ENCODE measurements at regions not wholly inside any gene's neighbourhood (a gene's known extent, or its start where the extent isn't known, plus 50 kb on each side); places are given as distances from the start of the nearest gene placed in this dataset.
A peak's percentile ranks its signal among the peaks of the same experiment; 100 is the strongest.
"Not testable (repeated sequence)": the region's sequence is repeated elsewhere in the genome, so short reads cannot be mapped to it uniquely, and the experiment has no call there.

DNA sequence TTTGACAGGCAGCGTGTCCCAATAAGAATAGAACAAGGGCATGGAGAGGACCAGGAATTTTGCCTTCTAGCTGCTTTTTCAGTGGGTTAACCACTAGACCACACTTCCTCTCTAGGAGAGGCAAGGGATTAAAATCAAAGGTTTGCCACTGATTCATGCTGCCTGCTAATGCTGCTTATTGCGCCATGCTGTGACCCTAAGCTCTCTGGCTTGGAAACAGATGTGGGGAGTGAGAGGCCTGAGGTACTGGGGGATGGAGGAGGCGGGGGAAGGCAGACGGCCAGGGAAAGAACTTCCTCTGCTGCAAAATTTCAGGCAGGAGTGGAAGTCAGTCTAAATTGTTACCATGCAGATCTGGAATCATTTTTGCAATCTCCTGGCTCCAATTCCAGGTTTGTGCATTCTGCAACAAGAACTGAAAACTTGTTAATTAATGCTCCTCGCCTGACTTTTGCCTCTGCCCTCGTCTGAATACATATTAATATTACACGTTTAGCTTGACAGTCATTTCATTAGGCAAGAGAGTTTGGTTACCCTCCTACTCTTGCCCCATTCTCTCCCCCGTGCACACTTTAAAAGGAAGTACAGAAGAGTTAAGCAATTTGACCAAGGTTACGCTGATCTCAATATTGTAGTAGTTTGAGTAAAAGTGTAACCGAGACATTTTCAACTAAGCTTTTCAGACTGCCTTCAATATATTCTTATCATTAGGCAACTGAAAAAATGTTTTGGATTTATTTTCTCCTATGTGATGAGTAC, 121.7 kb upstream of the SPRED1 start:
- Histone ChIP-seq H3K79me2 (ENCODE audit: control insufficient read depth, insufficient read depth, low read length) (no peaks in the 10 kb centered on the region), H3K56ac (ENCODE audit: low read length) (no peak overlapping the region), H4K5ac (ENCODE audit: low read length) (no peak overlapping the region), H2BK120ac (ENCODE audit: low read depth, low read length) (no peak overlapping the region), H3K4me2 (ENCODE audit: low read length) (no peak overlapping the region), H3K79me1 (ENCODE audit: low read length) (no peaks in the 10 kb centered on the region), H3K4me1 (ENCODE audit: control insufficient read depth, low read depth, low read length) (no peaks in the 10 kb centered on the region), H3K4ac (ENCODE audit: low read depth, low read length) (no peak overlapping the region), H3K27me3 (ENCODE audit: insufficient read depth, low read length, poor library complexity) (no peaks in the 10 kb centered on the region), H3K36me3 (ENCODE audit: control insufficient read depth, insufficient read depth, low read length) (no peaks in the 10 kb centered on the region), H2BK15ac (replicated peaks; ENCODE audit: low read depth) (no peak overlapping the region), H3K23ac (ENCODE audit: low read length) (no peak overlapping the region), H3K18ac (ENCODE audit: low read length) (no peak overlapping the region), H3K9ac (ENCODE audit: low read length) (no peak overlapping the region), H2AK5ac (ENCODE audit: low read length) (no peak overlapping the region), H4K8ac (ENCODE audit: low read depth, low read length) (no peak overlapping the region), H3K27ac (ENCODE audit: low read depth, low read length) (no peak overlapping the region), H3K4me3 (ENCODE audit: low read length) (no peak overlapping the region), H2BK5ac (ENCODE audit: low read length) (no peak overlapping the region)
- no CpG with 5 or more reads among the region's 10 CpGs for WGBS (ENCODE audit: extremely low coverage, insufficient coverage, low lambda C conversion rate)
- peak; percentile 47 for DNase-seq

DNA sequence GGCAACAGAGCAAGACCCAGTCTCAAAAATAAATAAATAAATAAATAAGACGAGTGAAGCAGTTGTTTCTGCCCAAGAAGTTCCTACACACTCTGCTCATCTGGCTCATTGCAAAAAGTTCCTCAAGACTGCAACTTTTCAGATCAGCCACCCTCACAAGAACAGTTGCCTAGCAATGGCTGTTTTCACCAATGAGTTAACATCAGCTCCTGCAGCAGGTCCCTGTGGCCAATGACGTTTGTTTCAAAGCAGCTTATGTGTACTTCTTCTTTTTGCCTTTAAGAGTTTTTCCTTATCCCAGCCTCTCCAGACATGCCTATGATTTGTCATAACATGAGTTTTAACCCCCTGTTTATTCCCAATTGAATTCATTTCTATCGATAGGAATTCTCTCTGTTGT, 118.4 kb upstream of the SPRED1 start:
- H3K4me2 ChIP-seq (ENCODE audit: low read length): no peak overlapping the region
- H3K27me3 ChIP-seq (ENCODE audit: insufficient read depth, low read length, poor library complexity): no peaks in the 10 kb centered on the region
- no peak overlapping the region for H4K5ac ChIP-seq (ENCODE audit: low read length)
- no peak overlapping the region for H2BK120ac ChIP-seq (ENCODE audit: low read depth, low read length)
- no peaks in the 10 kb centered on the region for H3K79me2 ChIP-seq (ENCODE audit: control insufficient read depth, insufficient read depth, low read length)
- no peak overlapping the region for H4K8ac ChIP-seq (ENCODE audit: low read depth, low read length)
- no peaks in the 10 kb centered on the region for H3K79me1 ChIP-seq (ENCODE audit: low read length)
- H3K4me3 ChIP-seq (ENCODE audit: low read length): no peak overlapping the region
- no peak for DNase-seq
- WGBS (ENCODE audit: extremely low coverage, insufficient coverage, low lambda C conversion rate): no CpG with 5 or more reads among the region's 3 CpGs
- no peak overlapping the region for H3K4ac ChIP-seq (ENCODE audit: low read depth, low read length)
- no peak overlapping the region for H3K27ac ChIP-seq (ENCODE audit: low read depth, low read length)
- H3K9ac ChIP-seq (ENCODE audit: low read length): no peak overlapping the region
- no peaks in the 10 kb centered on the region for H3K4me1 ChIP-seq (ENCODE audit: control insufficient read depth, low read depth, low read length)
- H3K18ac ChIP-seq (ENCODE audit: low read length): no peak overlapping the region
- no peaks in the 10 kb centered on the region for H3K36me3 ChIP-seq (ENCODE audit: control insufficient read depth, insufficient read depth, low read length)
- no peak overlapping the region for H2BK5ac ChIP-seq (ENCODE audit: low read length)
- no peak overlapping the region for H2AK5ac ChIP-seq (ENCODE audit: low read length)
- H2BK15ac ChIP-seq (replicated peaks; ENCODE audit: low read depth): no peak overlapping the region
- H3K23ac ChIP-seq (ENCODE audit: low read length): no peak overlapping the region
- no peak overlapping the region for H3K56ac ChIP-seq (ENCODE audit: low read length)

DNA sequence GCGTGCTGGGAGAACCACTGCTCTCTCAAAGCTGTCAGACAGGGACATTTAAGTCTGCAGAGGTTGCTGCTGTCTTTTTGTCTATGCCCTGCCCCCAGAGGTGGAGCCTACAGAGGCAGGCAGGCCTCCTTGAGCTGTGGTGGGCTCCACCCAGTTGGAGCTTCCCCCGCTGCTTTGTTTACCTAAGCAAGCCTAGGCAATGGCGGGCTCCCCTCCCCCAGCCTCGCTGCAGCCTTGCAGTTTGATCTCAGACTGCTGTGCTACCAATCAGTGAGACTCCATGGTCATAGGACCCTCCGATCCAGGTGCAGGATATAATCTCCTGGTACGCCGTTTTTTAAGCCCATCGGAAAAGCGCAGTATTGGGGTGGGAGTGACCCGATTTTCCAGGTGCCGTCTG, 110.4 kb upstream of the SPRED1 start:
- not testable (repeated sequence) for H3K23ac ChIP-seq (ENCODE audit: low read length); H2BK5ac ChIP-seq (ENCODE audit: low read length); H2BK15ac ChIP-seq (replicated peaks; ENCODE audit: low read depth); H3K79me2 ChIP-seq (ENCODE audit: control insufficient read depth, insufficient read depth, low read length); H2BK120ac ChIP-seq (ENCODE audit: low read depth, low read length); DNase-seq; H3K4me2 ChIP-seq (ENCODE audit: low read length); H3K36me3 ChIP-seq (ENCODE audit: control insufficient read depth, insufficient read depth, low read length); H3K27me3 ChIP-seq (ENCODE audit: insufficient read depth, low read length, poor library complexity); H3K56ac ChIP-seq (ENCODE audit: low read length); H3K27ac ChIP-seq (ENCODE audit: low read depth, low read length); H3K18ac ChIP-seq (ENCODE audit: low read length); H2AK5ac ChIP-seq (ENCODE audit: low read length); H3K4ac ChIP-seq (ENCODE audit: low read depth, low read length); H4K8ac ChIP-seq (ENCODE audit: low read depth, low read length); H3K4me1 ChIP-seq (ENCODE audit: control insufficient read depth, low read depth, low read length); H3K79me1 ChIP-seq (ENCODE audit: low read length); H3K4me3 ChIP-seq (ENCODE audit: low read length); H3K9ac ChIP-seq (ENCODE audit: low read length); H4K5ac ChIP-seq (ENCODE audit: low read length)
- WGBS (ENCODE audit: extremely low coverage, insufficient coverage, low lambda C conversion rate): no CpG with 5 or more reads among the region's 11 CpGs

DNA sequence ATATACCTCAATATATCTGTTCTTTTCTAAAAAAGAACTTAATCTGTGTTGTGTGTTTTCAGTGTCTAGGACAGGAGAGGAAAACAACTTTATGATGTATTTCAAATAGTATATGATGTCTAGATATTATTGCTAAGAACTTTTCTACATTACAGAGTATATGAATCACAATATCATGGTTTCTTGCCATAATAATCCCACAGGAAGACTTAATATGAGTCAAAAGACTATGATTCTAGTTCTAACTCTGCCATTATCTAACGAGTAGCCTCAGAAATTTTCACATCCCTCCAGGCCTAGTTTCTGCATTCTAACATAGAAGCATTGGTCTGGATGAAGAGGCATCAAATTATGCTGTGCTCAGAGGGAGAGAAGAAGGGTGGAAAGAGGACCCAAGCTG, 107.7 kb upstream of the SPRED1 start:
- no peak overlapping the region for H3K9ac ChIP-seq (ENCODE audit: low read length)
- no peaks in the 10 kb centered on the region for H3K27me3 ChIP-seq (ENCODE audit: insufficient read depth, low read length, poor library complexity)
- H3K79me1 ChIP-seq (ENCODE audit: low read length): no peaks in the 10 kb centered on the region
- H3K4me2 ChIP-seq (ENCODE audit: low read length): no peak overlapping the region
- no peak overlapping the region for H2BK120ac ChIP-seq (ENCODE audit: low read depth, low read length)
- H4K8ac ChIP-seq (ENCODE audit: low read depth, low read length): no peak overlapping the region
- H3K79me2 ChIP-seq (ENCODE audit: control insufficient read depth, insufficient read depth, low read length): no peaks in the 10 kb centered on the region
- no CpG with 5 or more reads among the region's 1 CpG for WGBS (ENCODE audit: extremely low coverage, insufficient coverage, low lambda C conversion rate)
- no peak overlapping the region for H3K56ac ChIP-seq (ENCODE audit: low read length)
- no peaks in the 10 kb centered on the region for H3K36me3 ChIP-seq (ENCODE audit: control insufficient read depth, insufficient read depth, low read length)
- no peak overlapping the region for H3K18ac ChIP-seq (ENCODE audit: low read length)
- H3K27ac ChIP-seq (ENCODE audit: low read depth, low read length): no peak overlapping the region
- H3K4me1 ChIP-seq (ENCODE audit: control insufficient read depth, low read depth, low read length): no peaks in the 10 kb centered on the region
- no peak overlapping the region for H3K4me3 ChIP-seq (ENCODE audit: low read length)
- no peak for DNase-seq
- H2BK5ac ChIP-seq (ENCODE audit: low read length): no peak overlapping the region
- no peak overlapping the region for H3K23ac ChIP-seq (ENCODE audit: low read length)
- no peak overlapping the region for H3K4ac ChIP-seq (ENCODE audit: low read depth, low read length)
- no peak overlapping the region for H2BK15ac ChIP-seq (replicated peaks; ENCODE audit: low read depth)
- no peak overlapping the region for H4K5ac ChIP-seq (ENCODE audit: low read length)
- no peak overlapping the region for H2AK5ac ChIP-seq (ENCODE audit: low read length)

DNA sequence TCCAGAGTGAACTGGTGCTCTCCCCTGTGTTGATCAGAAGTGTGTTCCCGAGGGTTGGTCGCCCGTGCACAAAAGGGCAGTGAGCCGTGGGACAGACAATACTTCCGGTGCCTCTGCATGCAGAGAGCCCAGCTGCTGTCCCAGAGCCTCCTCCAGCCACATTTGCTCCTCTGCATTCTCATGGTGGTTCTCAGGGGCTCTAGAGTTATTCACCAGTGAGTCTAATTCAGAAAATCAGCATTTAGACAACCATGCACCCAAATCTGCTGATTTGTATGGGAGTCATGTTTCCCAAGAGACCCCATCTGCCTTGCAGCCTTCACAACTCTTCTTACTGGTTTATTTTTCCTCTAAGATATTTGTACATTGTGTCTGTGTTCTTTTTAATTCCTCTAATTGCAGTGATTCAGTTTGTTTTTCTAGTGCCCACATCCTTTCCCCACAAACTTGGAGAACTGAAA, 107.0 kb upstream of the SPRED1 start:
- no peaks in the 10 kb centered on the region for H3K79me1 ChIP-seq (ENCODE audit: low read length)

DNA sequence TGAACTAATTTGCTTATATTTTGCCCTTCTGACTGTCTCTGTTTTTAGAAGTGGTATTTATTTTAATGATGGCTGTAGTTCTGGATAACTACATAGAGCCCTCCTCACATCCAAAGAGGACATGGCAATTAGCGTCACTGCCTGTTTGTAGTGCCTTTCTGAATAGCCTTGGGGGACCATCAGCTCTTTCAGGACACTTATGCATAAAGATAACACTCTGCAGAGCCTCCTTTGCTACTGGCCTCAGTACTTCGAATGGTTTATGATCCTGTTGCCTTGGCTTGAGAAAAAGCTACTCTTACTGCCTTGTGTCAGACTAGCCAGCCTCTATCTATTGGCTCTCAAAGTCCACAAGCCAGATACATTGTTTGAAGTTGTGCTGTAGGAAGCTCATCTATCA, 105.4 kb upstream of the SPRED1 start:
- no CpG with 5 or more reads among the region's 2 CpGs for WGBS (ENCODE audit: extremely low coverage, insufficient coverage, low lambda C conversion rate)
- no peak overlapping the region for H3K4me2 ChIP-seq (ENCODE audit: low read length)
- DNase-seq: peak; percentile 12
- H3K56ac ChIP-seq (ENCODE audit: low read length): no peak overlapping the region
- no peak overlapping the region for H2BK15ac ChIP-seq (replicated peaks; ENCODE audit: low read depth)
- no peak overlapping the region for H3K27ac ChIP-seq (ENCODE audit: low read depth, low read length)
- H3K4me3 ChIP-seq (ENCODE audit: low read length): no peak overlapping the region
- H3K27me3 ChIP-seq (ENCODE audit: insufficient read depth, low read length, poor library complexity): no peaks in the 10 kb centered on the region
- no peak overlapping the region for H3K9ac ChIP-seq (ENCODE audit: low read length)
- no peak overlapping the region for H2BK120ac ChIP-seq (ENCODE audit: low read depth, low read length)
- no peak overlapping the region for H4K5ac ChIP-seq (ENCODE audit: low read length)
- no peaks in the 10 kb centered on the region for H3K4me1 ChIP-seq (ENCODE audit: control insufficient read depth, low read depth, low read length)
- H3K4ac ChIP-seq (ENCODE audit: low read depth, low read length): no peak overlapping the region
- no peak overlapping the region for H2BK5ac ChIP-seq (ENCODE audit: low read length)
- H3K36me3 ChIP-seq (ENCODE audit: control insufficient read depth, insufficient read depth, low read length): no peaks in the 10 kb centered on the region
- H4K8ac ChIP-seq (ENCODE audit: low read depth, low read length): no peak overlapping the region
- no peaks in the 10 kb centered on the region for H3K79me1 ChIP-seq (ENCODE audit: low read length)
- no peak overlapping the region for H2AK5ac ChIP-seq (ENCODE audit: low read length)
- H3K18ac ChIP-seq (ENCODE audit: low read length): no peak overlapping the region
- H3K23ac ChIP-seq (ENCODE audit: low read length): no peak overlapping the region
- H3K79me2 ChIP-seq (ENCODE audit: control insufficient read depth, insufficient read depth, low read length): no peaks in the 10 kb centered on the region

More for the DNA sequence above, 107.0 kb upstream of the SPRED1 start:
- H3K23ac ChIP-seq (ENCODE audit: low read length): no peak overlapping the region
- H3K9ac ChIP-seq (ENCODE audit: low read length): no peak overlapping the region
- H3K36me3 ChIP-seq (ENCODE audit: control insufficient read depth, insufficient read depth, low read length): no peaks in the 10 kb centered on the region
- H3K79me2 ChIP-seq (ENCODE audit: control insufficient read depth, insufficient read depth, low read length): no peaks in the 10 kb centered on the region
- no peak overlapping the region for H4K5ac ChIP-seq (ENCODE audit: low read length)
- H2BK120ac ChIP-seq (ENCODE audit: low read depth, low read length): no peak overlapping the region
- no peaks in the 10 kb centered on the region for H3K27me3 ChIP-seq (ENCODE audit: insufficient read depth, low read length, poor library complexity)
- no peak for DNase-seq
- H2BK15ac ChIP-seq (replicated peaks; ENCODE audit: low read depth): no peak overlapping the region
- H2BK5ac ChIP-seq (ENCODE audit: low read length): no peak overlapping the region
- no peak overlapping the region for H4K8ac ChIP-seq (ENCODE audit: low read depth, low read length)
- WGBS (ENCODE audit: extremely low coverage, insufficient coverage, low lambda C conversion rate): no CpG with 5 or more reads among the region's 5 CpGs
- H3K4ac ChIP-seq (ENCODE audit: low read depth, low read length): no peak overlapping the region
- no peak overlapping the region for H3K18ac ChIP-seq (ENCODE audit: low read length)
- no peak overlapping the region for H3K4me3 ChIP-seq (ENCODE audit: low read length)
- no peak overlapping the region for H3K27ac ChIP-seq (ENCODE audit: low read depth, low read length)
- no peak overlapping the region for H3K56ac ChIP-seq (ENCODE audit: low read length)
- no peaks in the 10 kb centered on the region for H3K4me1 ChIP-seq (ENCODE audit: control insufficient read depth, low read depth, low read length)
- no peak overlapping the region for H2AK5ac ChIP-seq (ENCODE audit: low read length)
- H3K4me2 ChIP-seq (ENCODE audit: low read length): no peak overlapping the region

Data from mesendoderm (in vitro differentiated cells).